Tibial artery (tissue), 4 donors: ENCODE measurements at regions not wholly inside any gene's neighbourhood (a gene's known extent, or its start where the extent isn't known, plus 50 kb on each side); places are given as distances from the start of the nearest gene placed in this dataset.

Experiments used
- DNase-seq, 2 donors: peaks; one replicate each; pipeline ENCODE4 v3.0.0-alpha.2; 2019
- H3K27ac ChIP-seq, 2 donors: fragments of 200-600 bp; sonication (generic) in 1 of 2; 1 replicate in 1 of 2; 2 replicates in 1 of 2; pipeline ENCODE4 v1.5.1; 2018 to 2019; ENCODE audit warnings: mild to moderate bottlenecking in 1 of 2
- H3K27me3 ChIP-seq, 2 donors: fragments of 200-600 bp; sonication (generic) in 1 of 2; one replicate each; pipeline versions ENCODE4 v1.5.1 to v1.6.0; 2016 to 2019
- H3K36me3 ChIP-seq, 3 donors: fragments of 200-600 bp; sonication (generic) in 2 of 3; one replicate each; pipeline ENCODE4 v1.5.1; 2016 to 2019; ENCODE audit warnings: mild to moderate bottlenecking in 2 of 3
- H3K4me1 ChIP-seq, 4 donors: fragments of 200-600 bp; sonication (generic) in 2 of 4; 1 replicate in 3 of 4; 2 replicates in 1 of 4; pipeline ENCODE4 v1.5.1; 2016 to 2019
- H3K4me3 ChIP-seq, 2 donors: fragments of 200-600 bp; sonication (generic) in 1 of 2; 1 replicate in 1 of 2; 2 replicates in 1 of 2; pipeline ENCODE4 v1.5.1; 2018 to 2019; ENCODE audit warnings: mild to moderate bottlenecking in 2 of 2
- H3K9me3 ChIP-seq, 3 donors: fragments of 200-600 bp; sonication (generic) in 1 of 3; one replicate each; pipeline ENCODE4 v1.5.1; 2016 to 2019
- intact Hi-C: fragments of 100-400 bp; cut with DNase I; formaldehyde crosslinking; loops from one replicate; pipeline ENCODE4 v1.15.0; 2023; ENCODE audit warnings: low total_unique reads
- TF ChIP-seq, protein P1 (sequence below), 2 experiments: fragments of 200-600 bp in 1 of 2; fragments of 450-650 bp in 1 of 2; IDR thresholded peaks; one replicate each; pipeline ENCODE4 v1.5.1; 2017 to 2019; ENCODE audit warnings: antibody characterized with exemption in 2 of 2, mild to moderate bottlenecking in 1 of 2, moderate library complexity in 1 of 2

DNA sequence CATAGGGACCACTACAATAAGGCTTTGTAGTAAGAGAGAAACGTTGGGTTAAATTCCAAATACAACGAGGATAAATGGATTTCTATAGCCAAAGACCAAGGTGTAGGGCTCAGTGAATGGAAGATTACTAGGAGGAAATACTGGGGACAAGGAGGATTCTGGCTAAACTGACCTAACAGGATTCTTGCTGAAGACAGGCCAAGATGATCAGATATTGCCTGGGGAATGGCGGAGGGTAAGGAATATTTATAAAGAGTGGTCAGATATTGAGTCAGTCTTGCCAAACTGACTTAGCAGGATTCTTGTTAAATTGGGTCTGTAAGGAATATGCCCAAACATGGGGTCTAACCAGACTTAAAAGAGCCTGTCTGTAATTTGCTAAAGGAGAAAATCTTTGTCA is 463.8 kb downstream of the EDEM1 start:
- intact Hi-C loops, result no loop called here
- no peaks in the 10 kb centered on the region for H3K4me1 ChIP-seq
- H3K4me3 ChIP-seq, result no peak overlapping the region
- H3K27ac ChIP-seq, result no peak overlapping the region
- no peaks in the 10 kb centered on the region for H3K36me3 ChIP-seq
- no peaks in the 10 kb centered on the region for H3K9me3 ChIP-seq
- TF ChIP-seq, protein P1, sequence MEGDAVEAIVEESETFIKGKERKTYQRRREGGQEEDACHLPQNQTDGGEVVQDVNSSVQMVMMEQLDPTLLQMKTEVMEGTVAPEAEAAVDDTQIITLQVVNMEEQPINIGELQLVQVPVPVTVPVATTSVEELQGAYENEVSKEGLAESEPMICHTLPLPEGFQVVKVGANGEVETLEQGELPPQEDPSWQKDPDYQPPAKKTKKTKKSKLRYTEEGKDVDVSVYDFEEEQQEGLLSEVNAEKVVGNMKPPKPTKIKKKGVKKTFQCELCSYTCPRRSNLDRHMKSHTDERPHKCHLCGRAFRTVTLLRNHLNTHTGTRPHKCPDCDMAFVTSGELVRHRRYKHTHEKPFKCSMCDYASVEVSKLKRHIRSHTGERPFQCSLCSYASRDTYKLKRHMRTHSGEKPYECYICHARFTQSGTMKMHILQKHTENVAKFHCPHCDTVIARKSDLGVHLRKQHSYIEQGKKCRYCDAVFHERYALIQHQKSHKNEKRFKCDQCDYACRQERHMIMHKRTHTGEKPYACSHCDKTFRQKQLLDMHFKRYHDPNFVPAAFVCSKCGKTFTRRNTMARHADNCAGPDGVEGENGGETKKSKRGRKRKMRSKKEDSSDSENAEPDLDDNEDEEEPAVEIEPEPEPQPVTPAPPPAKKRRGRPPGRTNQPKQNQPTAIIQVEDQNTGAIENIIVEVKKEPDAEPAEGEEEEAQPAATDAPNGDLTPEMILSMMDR (IDR thresholded peaks at IDR 0.05), result no peak
- no peaks in the 10 kb centered on the region for H3K27me3 ChIP-seq
- DNase-seq, result no peak

DNA sequence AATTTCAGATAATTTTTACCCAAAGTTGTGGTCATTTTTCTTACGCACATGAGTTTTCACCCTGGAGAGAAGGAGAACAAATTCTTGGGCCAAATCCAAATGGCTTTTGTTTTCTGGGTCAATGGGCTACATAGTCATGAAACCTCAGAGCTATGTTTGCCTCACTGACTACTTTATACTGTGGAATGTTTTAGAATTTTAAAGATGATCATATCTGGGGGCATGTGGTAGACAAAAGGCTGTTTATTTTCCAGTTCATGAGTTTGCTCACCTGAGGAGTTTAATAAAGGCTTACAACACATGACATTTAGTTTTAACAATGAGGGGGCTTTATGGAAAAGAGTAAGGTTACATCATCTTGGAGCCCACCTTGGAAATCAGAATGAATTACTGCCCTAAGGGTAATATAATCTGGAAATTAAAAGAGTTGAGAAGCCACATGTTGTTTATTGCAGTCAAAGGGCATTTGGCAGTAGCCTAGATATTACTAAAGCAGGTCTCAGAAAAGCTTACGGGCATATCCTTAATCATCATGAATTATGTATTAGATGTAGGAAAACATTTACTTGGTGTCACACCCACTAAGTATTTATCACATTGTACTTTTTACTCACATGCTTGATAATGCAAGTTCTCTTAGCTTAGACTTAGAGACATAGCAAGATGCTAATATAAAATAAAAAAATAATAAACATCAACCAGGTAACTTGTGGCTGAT is 466.1 kb downstream of the EDEM1 start:
- Histone ChIP-seq H3K4me3 (no peak overlapping the region), H3K27ac (no peak overlapping the region), H3K9me3 (no peaks in the 10 kb centered on the region), H3K36me3 (no peaks in the 10 kb centered on the region), H3K27me3 (no peaks in the 10 kb centered on the region), H3K4me1 (no peaks in the 10 kb centered on the region)
- no peak for DNase-seq
- TF ChIP-seq, protein P1 (IDR thresholded peaks at IDR 0.05), result no peak
- intact Hi-C loops, result no loop called here

DNA sequence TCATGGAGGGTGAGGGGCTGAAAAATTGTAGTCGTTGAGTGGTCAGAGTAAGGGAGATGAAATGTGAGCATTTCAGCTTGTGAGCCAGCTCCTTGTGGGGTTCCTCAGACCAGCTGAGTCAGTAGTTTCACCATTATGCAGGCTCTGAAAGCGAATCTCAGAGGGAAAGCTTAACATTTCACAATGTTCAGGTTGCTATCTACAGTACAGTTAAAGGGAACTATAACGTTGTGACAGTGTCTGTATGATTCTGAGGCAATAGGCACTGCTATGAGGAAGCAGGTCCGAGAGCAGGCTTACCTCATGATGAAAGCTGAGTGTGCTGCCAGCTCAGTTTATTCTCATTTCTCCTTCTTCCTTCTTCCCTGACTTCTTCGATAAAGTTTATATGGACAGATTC is 469.6 kb downstream of the EDEM1 start:
- Histone ChIP-seq H3K9me3 (no peaks in the 10 kb centered on the region), H3K27me3 (no peaks in the 10 kb centered on the region), H3K27ac (no peak overlapping the region), H3K4me3 (no peak overlapping the region), H3K4me1 (no peaks in the 10 kb centered on the region), H3K36me3 (no peaks in the 10 kb centered on the region)
- DNase-seq, result no peak
- intact Hi-C loops, result no loop called here
- TF ChIP-seq, protein P1 (IDR thresholded peaks at IDR 0.05), result no peak

DNA sequence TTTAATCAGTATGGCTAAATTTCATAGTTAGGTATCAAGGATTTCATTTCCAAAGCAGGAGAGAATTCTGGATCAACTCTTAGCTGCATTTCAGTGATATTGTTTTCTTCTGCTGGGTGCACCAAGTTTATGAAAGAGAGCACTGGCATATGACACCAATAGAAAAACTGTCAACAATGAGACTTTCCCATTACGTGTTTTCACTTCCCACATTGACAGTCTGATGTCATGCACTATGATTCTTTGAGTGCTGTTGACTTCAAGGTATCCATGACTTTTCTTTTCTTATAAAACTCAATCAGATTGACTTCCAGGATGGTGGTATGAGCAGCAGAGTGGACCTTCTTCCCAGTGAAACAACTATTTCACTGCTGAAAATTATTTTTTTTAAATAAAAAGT is 476.1 kb downstream of the EDEM1 start:
- Histone ChIP-seq H3K27ac (no peak overlapping the region), H3K36me3 (no peaks in the 10 kb centered on the region), H3K27me3 (no peaks in the 10 kb centered on the region), H3K4me3 (no peak overlapping the region), H3K9me3 (peaks cover 0 to 12% (median 5%) of the 10 kb centered on the region in 3 donors), H3K4me1 (no peaks in the 10 kb centered on the region)
- intact Hi-C loops, result no loop called here
- no peak for DNase-seq
- TF ChIP-seq, protein P1 (IDR thresholded peaks at IDR 0.05), result no peak

DNA sequence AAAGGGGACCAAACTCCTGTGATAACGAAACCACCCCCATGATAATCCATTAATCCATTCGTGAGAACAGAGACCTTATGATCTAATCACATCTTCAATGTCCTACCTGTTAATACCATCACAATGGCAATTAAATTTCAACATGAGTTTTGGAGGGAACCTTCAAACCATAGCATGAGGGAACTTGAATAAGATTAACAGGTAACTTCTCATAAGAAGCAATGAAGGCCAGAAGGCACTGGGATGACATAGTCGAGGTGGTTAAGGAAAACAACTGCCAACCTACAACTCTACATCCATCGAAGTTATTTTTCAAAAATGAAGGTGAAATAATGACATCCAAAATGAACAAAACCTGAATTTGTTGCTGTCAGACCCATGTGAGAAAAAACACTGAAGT is 478.9 kb downstream of the EDEM1 start:
- Histone ChIP-seq H3K9me3 (peaks cover 0 to 12% (median 5%) of the 10 kb centered on the region in 3 donors), H3K27me3 (no peaks in the 10 kb centered on the region), H3K4me1 (no peaks in the 10 kb centered on the region), H3K36me3 (no peaks in the 10 kb centered on the region), H3K4me3 (no peak overlapping the region), H3K27ac (no peak overlapping the region)
- DNase-seq, result no peak
- intact Hi-C loops, result no loop called here
- TF ChIP-seq, protein P1 (IDR thresholded peaks at IDR 0.05), result no peak

DNA sequence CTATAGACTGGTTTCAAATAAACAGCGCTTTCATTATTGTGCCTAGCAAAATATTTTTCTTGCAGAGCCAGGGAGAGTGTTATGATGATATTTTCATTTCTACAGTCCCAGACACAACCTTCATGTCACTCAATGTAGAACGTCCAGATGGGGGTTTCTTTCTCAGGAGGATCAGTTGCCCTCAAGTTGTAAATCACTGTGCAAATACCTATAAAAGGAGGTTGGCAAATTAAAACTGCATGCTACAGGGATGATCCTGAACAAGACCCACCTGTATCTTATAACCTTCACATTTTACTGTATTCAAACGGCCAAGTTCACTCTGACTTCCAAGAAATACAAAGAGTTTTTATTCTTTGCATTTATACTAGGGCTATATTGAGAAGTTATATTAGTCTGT is 486.0 kb downstream of the EDEM1 start:
- no peaks in the 10 kb centered on the region for H3K9me3 ChIP-seq

More for the DNA sequence above, 486.0 kb downstream of the EDEM1 start:
- no peak overlapping the region for H3K4me3 ChIP-seq
- H3K27ac ChIP-seq, result no peak overlapping the region
- H3K36me3 ChIP-seq, result no peaks in the 10 kb centered on the region
- TF ChIP-seq, protein P1 (IDR thresholded peaks at IDR 0.05), result no peak
- H3K27me3 ChIP-seq, result no peaks in the 10 kb centered on the region
- intact Hi-C loops, result no loop called here
- DNase-seq, result no peak
- H3K4me1 ChIP-seq, result no peaks in the 10 kb centered on the region
